HepG2 (cell line): ENCODE measurements at regions not wholly inside any gene's neighbourhood (a gene's known extent, or its start where the extent isn't known, plus 50 kb on each side); places are given as distances from the start of the nearest gene placed in this dataset.
A peak's percentile ranks its signal among the peaks of the same experiment; 100 is the strongest.
"Not testable (repeated sequence)": the region's sequence is repeated elsewhere in the genome, so short reads cannot be mapped to it uniquely, and the experiment has no call there.

Experiments used
- ATAC-seq: fragments of 200-7000 bp; cut with Tn5 transposase; 3 replicates; pipeline ENCODE4 v1.9.1; 2020; ENCODE audit warnings: mild to moderate bottlenecking, moderate library complexity
- BruUV-seq: library from RNA; stranded (reverse); fragments of 400-500 nt; replicated peaks from 2 replicates; lab custom pipeline; 2021; lab: Mats Ljungman, UMichigan
- CTCF ChIA-PET: fragments of 300-600 bp; formaldehyde crosslinking; extraction: SDS; loops from one replicate; lab custom pipeline; 2021; ENCODE audit warnings: low total read pairs, inconsistent platforms, low intra/inter-chr PET ratio; lab: Yijun Ruan, JAX
- POLR2A ChIA-PET: fragments of 350-600 bp; sonication (Branson Sonifier 250); formaldehyde crosslinking; loops from one replicate; lab custom pipeline; 2020; ENCODE audit warnings: antibody characterized with exemption, inconsistent platforms; lab: Yijun Ruan, JAX
- DNase-seq: peaks from one replicate; pipeline ENCODE4 v3.0.0-alpha.2; 2015; ENCODE audit warnings: low spot score
- FAIRE-seq: peaks from 3 replicates; lab custom pipeline; 2011; peaks lifted over from hg19 to GRCh38; lab: Jason Lieb, UNC
- H2AFZ ChIP-seq: one replicate; pipeline ENCODE4 v1.6.1; 2011; ENCODE audit warnings: low read length, inconsistent platforms
- H3K27ac ChIP-seq: fragments of 300-600 bp; 3 replicates; pipeline ENCODE4 v1.8.0; 2011; ENCODE audit warnings: mixed run types, mild to moderate bottlenecking, mixed read lengths, low read length, inconsistent platforms; ENCODE audit not compliant: insufficient read depth; ENCODE audit errors: extremely low read length
- H3K27me3 ChIP-seq, 2 experiments: fragments of 200-600 bp in 1 of 2; 2 replicates in 1 of 2; 3 replicates in 1 of 2; pipeline versions ENCODE4 v1.6.0 to v1.8.0; 2011; ENCODE audit warnings: low read length in 2 of 2, mild to moderate bottlenecking in 2 of 2, moderate library complexity in 2 of 2, inconsistent platforms in 1 of 2; ENCODE audit not compliant: insufficient read depth in 2 of 2, control insufficient read depth in 1 of 2
- H3K36me3 ChIP-seq, 2 experiments: fragments of 200-600 bp in 1 of 2; replicated peaks in 1 of 2; 2 replicates in 1 of 2; 3 replicates in 1 of 2; pipeline versions ENCODE4 v1.5.1 to v1.8.0; 2011; ENCODE audit warnings: low read length in 2 of 2, inconsistent platforms in 1 of 2; ENCODE audit not compliant: insufficient read depth in 2 of 2, control insufficient read depth in 1 of 2
- H3K4me1 ChIP-seq: 2 replicates; pipeline ENCODE4 v1.5.1; 2012; ENCODE audit warnings: low read length, inconsistent platforms; ENCODE audit not compliant: insufficient read depth
- H3K4me2 ChIP-seq: 2 replicates; pipeline ENCODE4 v1.6.0; 2011; ENCODE audit warnings: low read depth, low read length, inconsistent platforms
- H3K4me3 ChIP-seq, 3 experiments: fragments of 200-600 bp in 1 of 3; sonication (generic), shearing (Covaris generic) in 1 of 3; replicated peaks in 1 of 3; 2 replicates each; pipeline ENCODE4 v1.5.1; 2011 to 2016; ENCODE audit warnings: low read length in 3 of 3, inconsistent platforms in 2 of 3, low read depth in 2 of 3, mild to moderate bottlenecking in 2 of 3, control low read depth in 1 of 3, mixed read lengths in 1 of 3; ENCODE audit not compliant: insufficient read depth in 1 of 3
- H3K79me2 ChIP-seq: one replicate; pipeline ENCODE4 v1.6.1; 2011; ENCODE audit warnings: low read length, inconsistent platforms; ENCODE audit not compliant: insufficient read depth
- H3K9ac ChIP-seq: 2 replicates; pipeline ENCODE4 v1.6.0; 2011; ENCODE audit warnings: mild to moderate bottlenecking, low read depth, low read length, inconsistent platforms; ENCODE audit not compliant: insufficient read depth
- H3K9me3 ChIP-seq: 2 replicates; pipeline ENCODE4 v1.5.1; 2012; ENCODE audit warnings: mild to moderate bottlenecking, low read length
- H4K20me1 ChIP-seq: 2 replicates; pipeline ENCODE4 v1.6.0; 2011; ENCODE audit warnings: inconsistent platforms, mild to moderate bottlenecking, low read length, moderate library complexity; ENCODE audit not compliant: insufficient read depth
- PRPF4 ChIP-seq: fragments of 200-400 bp; formaldehyde crosslinking; IDR thresholded peaks from 2 replicates; pipeline ENCODE4 v1.6.1; 2016; ENCODE audit warnings: low read length, low read depth; ENCODE audit not compliant: poor library complexity, severe bottlenecking
- REXO4 ChIP-seq: sonication (generic); formaldehyde crosslinking; IDR thresholded peaks from 2 replicates; pipeline ENCODE4 v1.8.0; 2022; ENCODE audit warnings: missing genetic modification reagents, mild to moderate bottlenecking, borderline replicate concordance
- STAG1 ChIP-seq: sonication (generic); formaldehyde crosslinking; IDR thresholded peaks from 2 replicates; pipeline ENCODE4 v1.4.0; 2020; ENCODE audit warnings: missing genetic modification reagents
- ZBTB37 ChIP-seq: sonication (generic); formaldehyde crosslinking; IDR thresholded peaks from 2 replicates; pipeline ENCODE4 v1.4.0; 2020; ENCODE audit warnings: mild to moderate bottlenecking, missing genetic modification reagents
- ZNF230 ChIP-seq: sonication (generic); formaldehyde crosslinking; IDR thresholded peaks from 2 replicates; pipeline ENCODE4 v1.4.0; 2020; ENCODE audit warnings: mild to moderate bottlenecking, missing genetic modification reagents
- ZNF503 ChIP-seq: sonication (generic); formaldehyde crosslinking; IDR thresholded peaks from 2 replicates; pipeline ENCODE4 v1.4.0; 2020; ENCODE audit warnings: missing genetic modification reagents
- ZSCAN5A ChIP-seq: sonication (generic); formaldehyde crosslinking; IDR thresholded peaks from 2 replicates; pipeline ENCODE4 v1.8.0; 2022; ENCODE audit warnings: mild to moderate bottlenecking, missing genetic modification reagents, borderline replicate concordance
- WGBS: methylation state at CpG from one replicate; pipeline ENCODE4 v1.1.6; 2017; ENCODE audit warnings: low lambda C conversion rate; 5-methylcytosine and 5-hydroxymethylcytosine counted together
- in situ Hi-C: cut with HindIII; loops from 2 replicates; pipeline ENCODE4 v1.10.0; 2017; ENCODE audit warnings: low pct_unique_long_range_greater_than_20kb; ENCODE audit not compliant: extremely low pct_ligation_motif_present
- intact Hi-C: fragments of 100-400 bp; cut with micrococcal nuclease; formaldehyde crosslinking; loops from one replicate; pipeline ENCODE4 v1.10.0; 2022; ENCODE audit not compliant: unreplicated experiment

GRCh38 chr5:108459769-108460168 is 77.9 kb upstream of the FBXL17 start (continued):
- TF ChIP-seq ZBTB37 (CRISPR knock-in tag) (no peak), REXO4 (CRISPR knock-in tag) (no peak), ZNF230 (no peak), ZNF503 (CRISPR knock-in tag) (no peak), ZSCAN5A (no peak)

- peaks cover 10% of the 10 kb centered on the region; the same call in 1 of the 2 replicates for H3K9me3 ChIP-seq
- BruUV-seq = no TSS peak
- POLR2A ChIA-PET = no interaction called here
- CTCF ChIA-PET = no interaction called here
- no peak overlapping the region for H3K9ac ChIP-seq
- in situ Hi-C loops (no loop called here), intact Hi-C loops (no loop called here)
- H2AFZ ChIP-seq = no peak overlapping the region
- H3K27me3 ChIP-seq = no peaks in the 10 kb centered on the region; a peak in 1 of 5 replicates
- no peaks in the 10 kb centered on the region for H3K4me1 ChIP-seq
- no peaks in the 10 kb centered on the region for H3K36me3 ChIP-seq
- H3K79me2 ChIP-seq = no peaks in the 10 kb centered on the region
- FAIRE-seq = no peak
- H3K4me3 ChIP-seq = no peak overlapping the region
- H3K4me2 ChIP-seq = no peak overlapping the region
- no peaks in the 10 kb centered on the region for H4K20me1 ChIP-seq
- no peak overlapping the region for H3K27ac ChIP-seq
- no peak for ATAC-seq
- TF ChIP-seq PRPF4 (no peak), STAG1 (CRISPR knock-in tag) (0 out of 2 replicates have a peak, but pooled peaks have one; percentile 7)
- no peak for DNase-seq
Measured at GRCh38 chr5:108451269-108451668, 69.4 kb upstream of the FBXL17 start.

- H2AFZ ChIP-seq, H3K9me3 ChIP-seq, POLR2A ChIA-PET, H3K4me2 ChIP-seq, BruUV-seq, intact Hi-C loops, H3K79me2 ChIP-seq, CTCF ChIA-PET, FAIRE-seq, H3K36me3 ChIP-seq, H3K27me3 ChIP-seq, DNase-seq, H3K4me1 ChIP-seq, H3K9ac ChIP-seq, H4K20me1 ChIP-seq, H3K4me3 ChIP-seq, H3K27ac ChIP-seq, in situ Hi-C loops, ATAC-seq: not testable (repeated sequence)
- WGBS = 26% methylated on average over 3 of the region's 3 CpGs
Measured at GRCh38 chr5:108444130-108444529, 62.2 kb upstream of the FBXL17 start.
